ENCODE measurements at regions not wholly inside any gene's neighbourhood (a gene's known extent, or its start where the extent isn't known, plus 50 kb on each side); places are given as distances from the start of the nearest gene placed in this dataset.

DNA sequence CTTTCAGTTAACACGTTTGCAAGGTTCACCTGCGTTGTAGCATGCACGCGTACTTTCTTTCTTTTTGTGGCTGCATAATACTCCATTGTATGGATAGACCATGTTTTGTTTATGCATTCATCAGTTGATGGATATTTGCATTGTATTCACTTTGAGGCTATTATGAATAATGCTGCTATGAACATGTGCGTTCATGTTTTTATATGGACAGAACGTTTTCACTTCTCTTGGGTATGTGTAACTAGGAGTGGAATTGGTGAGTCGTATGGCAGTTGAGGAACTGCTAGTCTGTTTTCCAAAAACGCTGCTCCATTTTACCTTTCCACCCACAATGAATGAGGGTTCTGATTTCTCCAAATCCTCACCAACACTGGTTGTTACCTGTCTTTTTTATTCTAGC lies 244.3 kb downstream of the GLI2 start:
- no peaks in the 10 kb centered on the region for H3F3A ChIP-seq (ENCODE audit: low read length, unreplicated experiment)
- H3K36me3 ChIP-seq (ENCODE audit: low read depth, low read length) = no peaks in the 10 kb centered on the region
- no peaks in the 10 kb centered on the region for H3K9me3 ChIP-seq (ENCODE audit: low read length)
- no peak overlapping the region for H2AFZ ChIP-seq (ENCODE audit: low read length)
- H3K4me2 ChIP-seq (ENCODE audit: low read length) = no peak overlapping the region
- TF ChIP-seq EZH2phosphoT487 (IDR thresholded peaks at IDR 0.05; ENCODE audit: borderline replicate concordance, low read length) (no peak), EZH2 (IDR thresholded peaks at IDR 0.05; ENCODE audit: low read length, unreplicated experiment) (no peak)
- TF ChIP-seq, protein P1, sequence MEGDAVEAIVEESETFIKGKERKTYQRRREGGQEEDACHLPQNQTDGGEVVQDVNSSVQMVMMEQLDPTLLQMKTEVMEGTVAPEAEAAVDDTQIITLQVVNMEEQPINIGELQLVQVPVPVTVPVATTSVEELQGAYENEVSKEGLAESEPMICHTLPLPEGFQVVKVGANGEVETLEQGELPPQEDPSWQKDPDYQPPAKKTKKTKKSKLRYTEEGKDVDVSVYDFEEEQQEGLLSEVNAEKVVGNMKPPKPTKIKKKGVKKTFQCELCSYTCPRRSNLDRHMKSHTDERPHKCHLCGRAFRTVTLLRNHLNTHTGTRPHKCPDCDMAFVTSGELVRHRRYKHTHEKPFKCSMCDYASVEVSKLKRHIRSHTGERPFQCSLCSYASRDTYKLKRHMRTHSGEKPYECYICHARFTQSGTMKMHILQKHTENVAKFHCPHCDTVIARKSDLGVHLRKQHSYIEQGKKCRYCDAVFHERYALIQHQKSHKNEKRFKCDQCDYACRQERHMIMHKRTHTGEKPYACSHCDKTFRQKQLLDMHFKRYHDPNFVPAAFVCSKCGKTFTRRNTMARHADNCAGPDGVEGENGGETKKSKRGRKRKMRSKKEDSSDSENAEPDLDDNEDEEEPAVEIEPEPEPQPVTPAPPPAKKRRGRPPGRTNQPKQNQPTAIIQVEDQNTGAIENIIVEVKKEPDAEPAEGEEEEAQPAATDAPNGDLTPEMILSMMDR (conservative IDR thresholded peaks at IDR 0.05; ENCODE audit: low read depth, low read length) = no peak
- no peak overlapping the region for H3K4me3 ChIP-seq (ENCODE audit: low read length)
- no peaks in the 10 kb centered on the region for H3K4me1 ChIP-seq (ENCODE audit: insufficient read depth, low read length)
- no peaks in the 10 kb centered on the region for H3K9me2 ChIP-seq (replicated peaks; ENCODE audit: low read length)
- POLR2A ChIA-PET (ENCODE audit: unreplicated experiment) = no interaction called here
- H4K20me1 ChIP-seq (ENCODE audit: low read length) = no peaks in the 10 kb centered on the region
- H3K9ac ChIP-seq (ENCODE audit: low read length) = no peak overlapping the region
- BruUV-seq (replicated peaks) = no TSS peak
- CTCF ChIA-PET = no interaction called here
- ATAC-seq (no peak), DNase-seq (no peak)
- no peak overlapping the region for H3K27ac ChIP-seq (ENCODE audit: low read length)
- no peaks in the 10 kb centered on the region for H3K27me3 ChIP-seq (ENCODE audit: low read length)
- H3K79me2 ChIP-seq (ENCODE audit: low read length) = no peaks in the 10 kb centered on the region
- intact Hi-C loops (cut with micrococcal nuclease) = no loop called here

DNA sequence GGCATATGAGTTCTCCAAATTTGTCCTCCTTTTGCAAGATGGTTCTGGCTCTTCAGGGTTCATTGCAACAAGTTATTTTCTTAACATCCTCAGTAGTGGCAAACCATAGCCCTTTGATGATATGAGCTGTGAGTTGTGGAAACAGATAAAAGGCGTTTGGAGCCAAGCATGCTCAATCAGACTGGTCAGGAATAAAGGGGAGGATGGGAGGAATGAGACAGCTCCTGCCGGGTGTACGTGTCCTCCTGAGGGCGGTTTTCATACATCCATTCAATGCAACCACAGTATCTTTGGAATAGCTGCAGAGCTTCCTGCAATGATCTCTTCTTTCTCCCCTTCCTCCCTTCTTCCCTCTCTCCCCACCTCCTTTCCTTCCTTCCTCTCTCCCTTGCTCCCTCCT lies 245.8 kb downstream of the GLI2 start:
- H3K9me3 ChIP-seq (ENCODE audit: low read length) = no peaks in the 10 kb centered on the region
- no peaks in the 10 kb centered on the region for H3F3A ChIP-seq (ENCODE audit: low read length, unreplicated experiment)
- intact Hi-C loops (cut with micrococcal nuclease) = no loop called here
- TF ChIP-seq EZH2 (IDR thresholded peaks at IDR 0.05; ENCODE audit: low read length, unreplicated experiment) (no peak), EZH2phosphoT487 (IDR thresholded peaks at IDR 0.05; ENCODE audit: borderline replicate concordance, low read length) (no peak)
- TF ChIP-seq, protein P1 (conservative IDR thresholded peaks at IDR 0.05; ENCODE audit: low read depth, low read length) = no peak
- H2AFZ ChIP-seq (ENCODE audit: low read length) = no peak overlapping the region
- H3K4me3 ChIP-seq (ENCODE audit: low read length) = no peak overlapping the region
- no peaks in the 10 kb centered on the region for H4K20me1 ChIP-seq (ENCODE audit: low read length)
- no peaks in the 10 kb centered on the region for H3K9me2 ChIP-seq (replicated peaks; ENCODE audit: low read length)
- H3K36me3 ChIP-seq (ENCODE audit: low read depth, low read length) = no peaks in the 10 kb centered on the region
- CTCF ChIA-PET = no interaction called here
- no TSS peak for BruUV-seq (replicated peaks)
- no peaks in the 10 kb centered on the region for H3K27me3 ChIP-seq (ENCODE audit: low read length)
- no peak overlapping the region for H3K27ac ChIP-seq (ENCODE audit: low read length)
- DNase-seq = no peak
- no peak overlapping the region for H3K4me2 ChIP-seq (ENCODE audit: low read length)
- no peak for ATAC-seq
- POLR2A ChIA-PET (ENCODE audit: unreplicated experiment) = no interaction called here
- H3K4me1 ChIP-seq (ENCODE audit: insufficient read depth, low read length) = no peaks in the 10 kb centered on the region
- no peaks in the 10 kb centered on the region for H3K79me2 ChIP-seq (ENCODE audit: low read length)
- no peak overlapping the region for H3K9ac ChIP-seq (ENCODE audit: low read length)

DNA sequence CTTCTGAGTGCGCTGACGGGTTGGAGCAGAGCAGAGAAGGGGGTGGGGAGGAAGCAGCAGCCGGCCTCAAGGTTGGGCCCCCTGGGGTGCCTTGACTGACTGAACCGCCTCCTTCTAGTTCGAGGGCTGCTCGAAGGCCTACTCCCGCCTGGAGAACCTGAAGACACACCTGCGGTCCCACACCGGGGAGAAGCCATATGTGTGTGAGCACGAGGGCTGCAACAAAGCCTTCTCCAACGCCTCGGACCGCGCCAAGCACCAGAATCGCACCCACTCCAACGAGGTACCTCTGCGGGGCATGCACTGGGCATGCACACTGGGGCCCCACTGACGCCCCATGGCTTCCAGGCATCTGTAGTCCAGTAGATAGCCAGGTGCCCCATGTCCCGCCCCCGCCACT lies 246.9 kb downstream of the GLI2 start:
- Histone ChIP-seq H3F3A (ENCODE audit: low read length, unreplicated experiment) (no peaks in the 10 kb centered on the region), H3K4me2 (ENCODE audit: low read length) (no peak overlapping the region), H3K27me3 (ENCODE audit: low read length) (no peaks in the 10 kb centered on the region), H2AFZ (ENCODE audit: low read length) (no peak overlapping the region), H3K4me3 (ENCODE audit: low read length) (no peak overlapping the region), H3K9me2 (replicated peaks; ENCODE audit: low read length) (no peaks in the 10 kb centered on the region), H3K79me2 (ENCODE audit: low read length) (no peaks in the 10 kb centered on the region), H3K9me3 (ENCODE audit: low read length) (no peaks in the 10 kb centered on the region), H3K4me1 (ENCODE audit: insufficient read depth, low read length) (no peaks in the 10 kb centered on the region), H3K27ac (ENCODE audit: low read length) (no peak overlapping the region), H4K20me1 (ENCODE audit: low read length) (no peaks in the 10 kb centered on the region), H3K36me3 (ENCODE audit: low read depth, low read length) (no peaks in the 10 kb centered on the region), H3K9ac (ENCODE audit: low read length) (no peak overlapping the region)
- ChIA-PET POLR2A (ENCODE audit: unreplicated experiment) (no interaction called here), CTCF (no interaction called here)
- TF ChIP-seq, protein P1 (conservative IDR thresholded peaks at IDR 0.05; ENCODE audit: low read depth, low read length) = no peak
- TF ChIP-seq EZH2phosphoT487 (IDR thresholded peaks at IDR 0.05; ENCODE audit: borderline replicate concordance, low read length) = no peak
- no peak for TF ChIP-seq EZH2 (IDR thresholded peaks at IDR 0.05; ENCODE audit: low read length, unreplicated experiment)
- no TSS peak for BruUV-seq (replicated peaks)
- ATAC-seq (no peak), DNase-seq (no peak)
- intact Hi-C loops (cut with micrococcal nuclease) = no loop called here

Data from PC-3 (cell line).